H1 (cell line): ENCODE measurements at regions not wholly inside any gene's neighbourhood (a gene's known extent, or its start where the extent isn't known, plus 50 kb on each side); places are given as distances from the start of the nearest gene placed in this dataset.

Experiments
- CTCF ChIA-PET: fragments of 300-600 bp; sonication (Branson Sonifier 250); formaldehyde crosslinking; loops from one replicate; lab custom pipeline; 2021; ENCODE audit not compliant: partially characterized antibody; lab: Charles Lee
- POLR2A ChIA-PET: fragments of 300-600 bp; sonication (Branson Sonifier 250); formaldehyde crosslinking; loops from one replicate; lab custom pipeline; 2021; ENCODE audit warnings: inconsistent platforms; ENCODE audit not compliant: partially characterized antibody; lab: Charles Lee
- DNase-seq, 2 experiments: peaks; one replicate each; pipeline versions ENCODE4 v3.0.0 to v3.0.0-alpha.2; 2010 to 2022; ENCODE audit warnings: low spot score in 2 of 2, low read depth in 1 of 2, mixed read lengths in 1 of 2
- FAIRE-seq: peaks from 2 replicates; lab custom pipeline; 2011; peaks lifted over from hg19 to GRCh38; lab: Jason Lieb, UNC
- H2AFZ ChIP-seq: 2 replicates; pipeline ENCODE4 v1.8.1; 2012; ENCODE audit warnings: low read length, inconsistent platforms
- H2AK5ac ChIP-seq: 2 replicates; pipeline ENCODE4 v1.6.1; 2013; ENCODE audit warnings: low read depth, low read length
- H2BK120ac ChIP-seq: replicated peaks from 2 replicates; pipeline ENCODE3; 2013; ENCODE audit warnings: low read depth, low read length, inconsistent platforms
- H2BK12ac ChIP-seq: 2 replicates; pipeline ENCODE4 v1.6.1; 2013; ENCODE audit warnings: low read depth, low read length
- H2BK15ac ChIP-seq: 2 replicates; pipeline ENCODE4 v1.6.1; 2013; ENCODE audit warnings: low read length
- H2BK20ac ChIP-seq: 2 replicates; pipeline ENCODE4 v1.6.1; 2013; ENCODE audit warnings: low read length
- H2BK5ac ChIP-seq: 2 replicates; pipeline ENCODE4 v1.6.1; 2013; ENCODE audit warnings: low read depth, low read length
- H3K14ac ChIP-seq: 2 replicates; pipeline ENCODE4 v1.6.1; 2013; ENCODE audit warnings: inconsistent platforms; ENCODE audit not compliant: insufficient read length
- H3K18ac ChIP-seq: 2 replicates; pipeline ENCODE4 v1.6.1; 2013; ENCODE audit warnings: low read length; ENCODE audit errors: extremely low read depth
- H3K23ac ChIP-seq: 2 replicates; pipeline ENCODE4 v1.6.1; 2013; ENCODE audit warnings: inconsistent platforms; ENCODE audit not compliant: insufficient read length
- H3K23me2 ChIP-seq: 2 replicates; pipeline ENCODE4 v1.6.1; 2013; ENCODE audit warnings: low read depth, low read length
- H3K27ac ChIP-seq: 2 replicates; pipeline ENCODE4 v1.6.1; 2011; ENCODE audit warnings: low read depth, low read length, inconsistent platforms
- H3K27me3 ChIP-seq, 4 experiments: replicated peaks in 1 of 4; 1 replicate in 1 of 4; 2 replicates in 3 of 4; pipeline versions ENCODE4 v1.6.1 to v1.8.1; 2011 to 2013; ENCODE audit warnings: low read length in 3 of 4, mild to moderate bottlenecking in 3 of 4, inconsistent platforms in 2 of 4, mixed read lengths in 2 of 4, moderate library complexity in 1 of 4; ENCODE audit not compliant: control insufficient read depth in 3 of 4, insufficient read depth in 3 of 4; ENCODE audit errors: extremely low read depth in 1 of 4
- H3K36me3 ChIP-seq, 4 experiments: 2 replicates each; pipeline versions ENCODE4 v1.6.1 to v1.8.1; 2011 to 2013; ENCODE audit warnings: mild to moderate bottlenecking in 4 of 4, low read length in 3 of 4, moderate library complexity in 2 of 4, control low read depth in 1 of 4, inconsistent platforms in 1 of 4; ENCODE audit not compliant: insufficient read depth in 4 of 4, control insufficient read depth in 2 of 4
- H3K4ac ChIP-seq: replicated peaks from 2 replicates; pipeline ENCODE3; 2013; ENCODE audit warnings: low read length, low read depth, mixed read lengths, inconsistent platforms; ENCODE audit not compliant: insufficient read length
- H3K4me1 ChIP-seq, 4 experiments: replicated peaks in 1 of 4; 1 replicate in 1 of 4; 2 replicates in 3 of 4; pipeline versions ENCODE4 v1.6.1 to v1.8.1; 2011 to 2013; ENCODE audit warnings: low read length in 3 of 4, inconsistent platforms in 2 of 4, mixed read lengths in 1 of 4; ENCODE audit not compliant: insufficient read depth in 4 of 4, control insufficient read depth in 3 of 4
- H3K4me2 ChIP-seq, 2 experiments: 2 replicates each; pipeline versions ENCODE4 v1.6.1 to v1.8.1; 2011 to 2013; ENCODE audit warnings: low read depth in 2 of 2, low read length in 2 of 2, control low read depth in 1 of 2, inconsistent platforms in 1 of 2, mild to moderate bottlenecking in 1 of 2; ENCODE audit not compliant: insufficient read depth in 1 of 2
- H3K4me3 ChIP-seq, 4 experiments: fragments of 200-600, 300-600 bp in 1 of 4; sonication (generic), shearing (Covaris generic), sonication (Bioruptor Twin) in 1 of 4; 2 replicates each; pipeline versions ENCODE4 v1.5.1 to v1.8.1; 2011 to 2016; ENCODE audit warnings: low read length in 4 of 4, low read depth in 3 of 4, control low read depth in 2 of 4, inconsistent platforms in 2 of 4, mild to moderate bottlenecking in 2 of 4, mixed read lengths in 1 of 4, moderate library complexity in 1 of 4; ENCODE audit not compliant: insufficient read depth in 2 of 4; ENCODE audit errors: extremely low read depth in 1 of 4
- H3K56ac ChIP-seq: replicated peaks from 2 replicates; pipeline ENCODE3; 2013; ENCODE audit warnings: low read depth, mild to moderate bottlenecking, mixed read lengths, low read length, inconsistent platforms; ENCODE audit not compliant: insufficient read length
- H3K79me1 ChIP-seq: 2 replicates; pipeline ENCODE4 v1.6.1; 2013; ENCODE audit warnings: low read depth, low read length, control low read depth
- H3K79me2 ChIP-seq, 2 experiments: 2 replicates each; pipeline versions ENCODE4 v1.6.1 to v1.8.1; 2012 to 2013; ENCODE audit warnings: low read length in 2 of 2, mild to moderate bottlenecking in 2 of 2, inconsistent platforms in 1 of 2; ENCODE audit not compliant: insufficient read depth in 2 of 2, control insufficient read depth in 1 of 2
- H3K9ac ChIP-seq, 4 experiments: replicated peaks in 1 of 4; 1 replicate in 1 of 4; 2 replicates in 3 of 4; pipeline versions ENCODE4 v1.6.1 to v1.8.1; 2011 to 2013; ENCODE audit warnings: low read depth in 3 of 4, low read length in 3 of 4, control low read depth in 2 of 4, mild to moderate bottlenecking in 2 of 4, moderate library complexity in 2 of 4, inconsistent platforms in 1 of 4; ENCODE audit errors: extremely low read depth in 1 of 4
- H3K9me3 ChIP-seq, 2 experiments: 2 replicates each; pipeline versions ENCODE4 v1.6.1 to v1.8.1; 2012 to 2013; ENCODE audit warnings: mild to moderate bottlenecking in 2 of 2, moderate library complexity in 2 of 2, control low read depth in 1 of 2, inconsistent platforms in 1 of 2, low read depth in 1 of 2, low read length in 1 of 2, mixed read lengths in 1 of 2; ENCODE audit not compliant: insufficient read depth in 2 of 2
- H4K20me1 ChIP-seq, 2 experiments: replicated peaks in 1 of 2; 2 replicates each; pipeline versions ENCODE3 to v1.8.1; 2011 to 2013; ENCODE audit warnings: inconsistent platforms in 2 of 2, low read length in 2 of 2, mild to moderate bottlenecking in 1 of 2; ENCODE audit not compliant: insufficient read depth in 2 of 2, control insufficient read depth in 1 of 2
- H4K5ac ChIP-seq: 2 replicates; pipeline ENCODE4 v1.6.1; 2013; ENCODE audit warnings: low read length, low read depth, mixed read lengths, inconsistent platforms; ENCODE audit not compliant: insufficient read length
- H4K8ac ChIP-seq: 2 replicates; pipeline ENCODE4 v1.8.0; 2013; ENCODE audit warnings: mild to moderate bottlenecking, moderate library complexity, low read length, inconsistent platforms; ENCODE audit not compliant: insufficient read depth; ENCODE audit errors: extremely low read depth
- H4K91ac ChIP-seq: replicated peaks from 2 replicates; pipeline ENCODE3; 2013; ENCODE audit warnings: low read length, mixed read lengths, inconsistent platforms; ENCODE audit not compliant: insufficient read length
- CTCF ChIP-seq, 3 experiments: IDR thresholded peaks; 1 replicate in 2 of 3; 2 replicates in 1 of 3; pipeline versions ENCODE4 v1.5.1 to v1.6.1; 2011; ENCODE audit warnings: low read length in 3 of 3, mild to moderate bottlenecking in 3 of 3, inconsistent platforms in 2 of 3, low read depth in 1 of 3, moderate library complexity in 1 of 3; ENCODE audit not compliant: insufficient read depth in 1 of 3; ENCODE audit errors: control extremely low read depth in 1 of 3
- GABPA ChIP-seq: IDR thresholded peaks from 2 replicates; pipeline ENCODE4 v1.6.1; 2011; ENCODE audit warnings: mild to moderate bottlenecking, low read length, moderate library complexity, borderline replicate concordance; ENCODE audit not compliant: insufficient read depth
- GTF2F1 ChIP-seq: IDR thresholded peaks from 2 replicates; pipeline ENCODE4 v1.6.1; 2012; ENCODE audit warnings: low read depth, low read length, improper control_type of control experiment, borderline replicate concordance
- HDAC2 ChIP-seq, 2 experiments: fragments of 300-600 bp in 1 of 2; sonication (generic) in 1 of 2; IDR thresholded peaks; 2 replicates each; pipeline ENCODE4 v1.6.1; 2011 to 2012; ENCODE audit warnings: low read depth in 2 of 2, low read length in 2 of 2, mild to moderate bottlenecking in 2 of 2, moderate library complexity in 2 of 2, borderline replicate concordance in 1 of 2, inconsistent platforms in 1 of 2
- HDAC6 ChIP-seq: IDR thresholded peaks from one replicate; pipeline ENCODE4 v1.7.1; 2012; ENCODE audit warnings: low read depth, mild to moderate bottlenecking, inconsistent platforms, low read length, moderate library complexity
- KDM1A ChIP-seq: fragments of 200-600, 300-600 bp; sonication (generic); IDR thresholded peaks from 2 replicates; pipeline ENCODE4 v1.7.1; 2016; ENCODE audit warnings: mild to moderate bottlenecking, low read length, borderline replicate concordance
- POLR2A ChIP-seq, 2 experiments: IDR thresholded peaks; 1 replicate in 1 of 2; 2 replicates in 1 of 2; pipeline ENCODE4 v1.6.1; 2011; ENCODE audit warnings: low read depth in 2 of 2, low read length in 2 of 2, mild to moderate bottlenecking in 2 of 2; ENCODE audit errors: control extremely low read depth in 1 of 2
- RAD21 ChIP-seq, 2 experiments: IDR thresholded peaks in 1 of 2; conservative IDR thresholded peaks in 1 of 2; 2 replicates each; pipeline ENCODE4 v1.6.1; 2011; ENCODE audit warnings: low read depth in 2 of 2, low read length in 2 of 2, improper control_type of control experiment in 1 of 2, inconsistent platforms in 1 of 2, mild to moderate bottlenecking in 1 of 2, moderate library complexity in 1 of 2
- RBBP5 ChIP-seq: IDR thresholded peaks from 2 replicates; pipeline ENCODE4 v1.7.1; 2012; ENCODE audit warnings: low read depth, mild to moderate bottlenecking, inconsistent platforms, low read length, moderate library complexity, borderline replicate concordance
- SRF ChIP-seq: IDR thresholded peaks from 2 replicates; pipeline ENCODE4 v1.6.1; 2011; ENCODE audit warnings: mild to moderate bottlenecking, low read depth, low read length, moderate library complexity
- SUZ12 ChIP-seq: fragments of 200-600 bp; sonication (generic); IDR thresholded peaks from 2 replicates; pipeline ENCODE4 v1.6.1; 2012; ENCODE audit warnings: mild to moderate bottlenecking, inconsistent platforms, low read length, moderate library complexity, mixed read lengths
- TCF12 ChIP-seq: IDR thresholded peaks from 2 replicates; pipeline ENCODE4 v1.6.1; 2011; ENCODE audit warnings: low read depth, mild to moderate bottlenecking, low read length
- WGBS, 2 experiments: shearing (Covaris generic) in 1 of 2; methylation state at CpG; one replicate each; pipeline versions ENCODE4 v1.1.6 to v1.1.7; 2013 to 2015; ENCODE audit warnings: low lambda C conversion rate in 2 of 2, mixed read lengths in 2 of 2, inconsistent platforms in 1 of 2, low coverage in 1 of 2, missing lambda C conversion rate in 1 of 2; ENCODE audit not compliant: insufficient replicate concordance in 2 of 2, insufficient coverage in 1 of 2, insufficient read length in 1 of 2; ENCODE audit errors: extremely low coverage in 1 of 2, missing lambda C conversion rate in 1 of 2; 5-methylcytosine and 5-hydroxymethylcytosine counted together

- no peak overlapping the region for H4K91ac ChIP-seq
- no peak overlapping the region for H3K9ac ChIP-seq
- no peak for FAIRE-seq
- no peaks in the 10 kb centered on the region for H3K79me2 ChIP-seq
- H3K14ac ChIP-seq: no peak overlapping the region
- TF ChIP-seq RBBP5: no peak
- no peak for TF ChIP-seq TCF12
- TF ChIP-seq POLR2A (IDR thresholded peaks at IDR 0.05; ENCODE audit: control extremely low read depth in 1 of 2, low read depth in 2 of 2, low read length in 2 of 2): no peak
- TF ChIP-seq SRF: no peak
- TF ChIP-seq HDAC2 (IDR thresholded peaks at IDR 0.05; ENCODE audit: borderline replicate concordance in 1 of 2, low read depth in 2 of 2, low read length in 2 of 2): no peak
- no peak for TF ChIP-seq SUZ12
- TF ChIP-seq GABPA: no peak
- TF ChIP-seq HDAC6: no peak
- TF ChIP-seq KDM1A: no peak
- TF ChIP-seq CTCF (IDR thresholded peaks at IDR 0.05; ENCODE audit: control extremely low read depth in 1 of 3, insufficient read depth in 1 of 3, low read depth in 1 of 3, low read length in 3 of 3): no peak
- no peak for TF ChIP-seq GTF2F1
- TF ChIP-seq RAD21 (IDR thresholded peaks at IDR 0.05 in 1 of 2, conservative IDR thresholded peaks at IDR 0.05 in 1 of 2; ENCODE audit: low read depth in 2 of 2, low read length in 2 of 2): no peak
- no peak overlapping the region for H2BK12ac ChIP-seq
- no peaks in the 10 kb centered on the region for H3K23me2 ChIP-seq
- no peaks in the 10 kb centered on the region for H3K79me1 ChIP-seq
- no peaks in the 10 kb centered on the region for H3K4me1 ChIP-seq
- no peak overlapping the region for H2BK15ac ChIP-seq
- no peak overlapping the region for H2AK5ac ChIP-seq
- H2AFZ ChIP-seq: no peak overlapping the region
- POLR2A ChIA-PET: no interaction called here
- DNase-seq: no peak
- 0 out of 4 replicates have a peak, but pooled peaks cover 0 to 7% of the 10 kb centered on the region in 2 experiments for H3K9me3 ChIP-seq
- H3K4me3 ChIP-seq: no peak overlapping the region
- H2BK20ac ChIP-seq: no peak overlapping the region
- no peak overlapping the region for H3K4ac ChIP-seq
- H4K20me1 ChIP-seq: no peaks in the 10 kb centered on the region
- no peaks in the 10 kb centered on the region for H3K36me3 ChIP-seq
- WGBS, 2 experiments: 86% methylated on average over 2 of the region's 2 CpGs; no CpG with 5 or more reads in 1 of the 2 experiments
- CTCF ChIA-PET: interaction anchor here (1.0 to 1.2 kb wide), 2 partner anchors 24 to 28 kb away, joined by 3 to 4 read pairs; no protein-coding TSS in a partner anchor
- H2BK120ac ChIP-seq: no peak overlapping the region
- H3K27ac ChIP-seq: no peak overlapping the region
- no peak overlapping the region for H3K56ac ChIP-seq
- H3K23ac ChIP-seq: no peak overlapping the region
- no peak overlapping the region for H3K4me2 ChIP-seq
- H2BK5ac ChIP-seq: no peak overlapping the region
- H4K5ac ChIP-seq: no peak overlapping the region
- H3K27me3 ChIP-seq: no peaks in the 10 kb centered on the region
- H4K8ac ChIP-seq: no peak overlapping the region
- no peak overlapping the region for H3K18ac ChIP-seq
Observed at GRCh38 chr14:61884711-61885110, 122.5 kb downstream of the SNAPC1 start.
